Hepatocyte (in vitro differentiated cells): ENCODE measurements at regions not wholly inside any gene's neighbourhood (a gene's known extent, or its start where the extent isn't known, plus 50 kb on each side); places are given as distances from the start of the nearest gene placed in this dataset.

Experiments
- CTCF ChIP-seq: fragments of 200-600 bp; sonication (generic); IDR thresholded peaks from 2 replicates; pipeline ENCODE4 v1.5.1; 2016; ENCODE audit warnings: antibody characterized with exemption, mild to moderate bottlenecking; ENCODE audit not compliant: poor library complexity
- EZH2 ChIP-seq: fragments of 200-600 bp; sonication (generic); IDR thresholded peaks from 2 replicates; pipeline ENCODE4 v1.6.1; 2016; ENCODE audit warnings: antibody characterized with exemption, mild to moderate bottlenecking, borderline replicate concordance
- EZH2phosphoT487 ChIP-seq: fragments of 200-600 bp; sonication (generic); IDR thresholded peaks from one replicate; pipeline ENCODE4 v1.6.1; 2018; ENCODE audit warnings: antibody characterized with exemption, mild to moderate bottlenecking, low read depth, moderate library complexity; ENCODE audit not compliant: unreplicated experiment, severe bottlenecking

GRCh38 chr1:239293350-239294110 is 92.8 kb upstream of the CHRM3 start:
- TF ChIP-seq CTCF: no peak
- no peak for TF ChIP-seq EZH2
- TF ChIP-seq EZH2phosphoT487: no peak
